Hepatocyte (in vitro differentiated cells): ENCODE measurements at regions not wholly inside any gene's neighbourhood (a gene's known extent, or its start where the extent isn't known, plus 50 kb on each side); places are given as distances from the start of the nearest gene placed in this dataset.

Source experiments
- DNase-seq: peaks from one replicate; pipeline ENCODE4 v3.0.0-alpha.2; 2016; ENCODE audit warnings: low spot score
- H2AFZ ChIP-seq: fragments of 200-600 bp; sonication (generic); 2 replicates; pipeline ENCODE4 v1.6.0; 2016; ENCODE audit warnings: antibody characterized with exemption, mild to moderate bottlenecking
- H3K27ac ChIP-seq: fragments of 200-600 bp; sonication (generic); 2 replicates; pipeline ENCODE4 v1.5.1; 2016; ENCODE audit warnings: mild to moderate bottlenecking
- H3K27me3 ChIP-seq: fragments of 200-600 bp; sonication (generic); 2 replicates; pipeline ENCODE4 v1.6.1; 2016
- H3K36me3 ChIP-seq: fragments of 200-600 bp; sonication (generic); replicated peaks from 2 replicates; pipeline ENCODE4 v1.5.1; 2016; ENCODE audit warnings: low read depth; ENCODE audit not compliant: insufficient read depth
- H3K4me1 ChIP-seq: fragments of 200-600 bp; sonication (generic); 2 replicates; pipeline ENCODE4 v1.5.1; 2016; ENCODE audit warnings: mild to moderate bottlenecking, moderate library complexity; ENCODE audit not compliant: insufficient read depth
- H3K4me2 ChIP-seq: fragments of 200-600 bp; sonication (generic); 2 replicates; pipeline ENCODE4 v1.6.0; 2016
- H3K4me3 ChIP-seq: fragments of 200-600 bp; sonication (generic); 2 replicates; pipeline ENCODE4 v1.5.1; 2016; ENCODE audit warnings: mild to moderate bottlenecking
- H3K79me2 ChIP-seq: fragments of 200-600 bp; sonication (generic); 2 replicates; pipeline ENCODE4 v1.6.0; 2017; ENCODE audit warnings: mild to moderate bottlenecking
- H3K9me2 ChIP-seq: fragments of 200-600 bp; sonication (generic); replicated peaks from 2 replicates; pipeline ENCODE4 v1.6.0; 2017; ENCODE audit warnings: mild to moderate bottlenecking; ENCODE audit not compliant: insufficient read depth
- H3K9me3 ChIP-seq: fragments of 200-600 bp; sonication (generic); 2 replicates; pipeline ENCODE4 v1.5.1; 2016; ENCODE audit warnings: low read depth, mild to moderate bottlenecking
- H4K20me1 ChIP-seq: fragments of 200-600 bp; sonication (generic); 2 replicates; pipeline ENCODE4 v1.6.0; 2016; ENCODE audit warnings: mild to moderate bottlenecking; ENCODE audit not compliant: insufficient read depth, poor library complexity, severe bottlenecking
- CTCF ChIP-seq: fragments of 200-600 bp; sonication (generic); IDR thresholded peaks from 2 replicates; pipeline ENCODE4 v1.5.1; 2016; ENCODE audit warnings: antibody characterized with exemption, mild to moderate bottlenecking; ENCODE audit not compliant: poor library complexity
- EZH2 ChIP-seq: fragments of 200-600 bp; sonication (generic); IDR thresholded peaks from 2 replicates; pipeline ENCODE4 v1.6.1; 2016; ENCODE audit warnings: antibody characterized with exemption, mild to moderate bottlenecking, borderline replicate concordance
- EZH2phosphoT487 ChIP-seq: fragments of 200-600 bp; sonication (generic); IDR thresholded peaks from one replicate; pipeline ENCODE4 v1.6.1; 2018; ENCODE audit warnings: antibody characterized with exemption, mild to moderate bottlenecking, low read depth, moderate library complexity; ENCODE audit not compliant: unreplicated experiment, severe bottlenecking
- WGBS: methylation state at CpG from one replicate; pipeline ENCODE4 v1.1.6; 2016; ENCODE audit warnings: low lambda C conversion rate; ENCODE audit errors: missing lambda C conversion rate; 5-methylcytosine and 5-hydroxymethylcytosine counted together

GRCh38 chr1:216881695-216882094 is 158.5 kb upstream of the ESRRG start:
- no peak overlapping the region for H3K4me3 ChIP-seq
- WGBS, result 86% methylated on average over 2 of the region's 2 CpGs
- no peak for TF ChIP-seq CTCF
- TF ChIP-seq EZH2phosphoT487, result no peak
- TF ChIP-seq EZH2, result no peak
- no peaks in the 10 kb centered on the region for H3K9me3 ChIP-seq
- no peak overlapping the region for H3K4me2 ChIP-seq
- no peaks in the 10 kb centered on the region for H3K36me3 ChIP-seq
- H3K4me1 ChIP-seq, result peaks cover 7% of the 10 kb centered on the region
- H3K79me2 ChIP-seq, result no peaks in the 10 kb centered on the region
- DNase-seq, result no peak
- H2AFZ ChIP-seq, result no peak overlapping the region
- H3K27me3 ChIP-seq, result no peaks in the 10 kb centered on the region
- no peak overlapping the region for H3K27ac ChIP-seq
- no peaks in the 10 kb centered on the region for H3K9me2 ChIP-seq
- no peaks in the 10 kb centered on the region for H4K20me1 ChIP-seq

GRCh38 chr1:216866714-216867113 is 143.5 kb upstream of the ESRRG start:
- no peaks in the 10 kb centered on the region for H4K20me1 ChIP-seq
- TF ChIP-seq EZH2, result no peak
- no peak for TF ChIP-seq EZH2phosphoT487
- no peak for TF ChIP-seq CTCF
- no peak overlapping the region for H3K4me3 ChIP-seq
- H3K27me3 ChIP-seq, result no peaks in the 10 kb centered on the region
- no peak overlapping the region for H3K4me2 ChIP-seq
- H3K4me1 ChIP-seq, result no peaks in the 10 kb centered on the region
- DNase-seq, result no peak
- no peaks in the 10 kb centered on the region for H3K36me3 ChIP-seq
- no peaks in the 10 kb centered on the region for H3K79me2 ChIP-seq
- H3K27ac ChIP-seq, result no peak overlapping the region
- WGBS, result 57% methylated on average over 2 of the region's 2 CpGs
- H3K9me2 ChIP-seq, result no peaks in the 10 kb centered on the region
- H3K9me3 ChIP-seq, result no peaks in the 10 kb centered on the region
- H2AFZ ChIP-seq, result no peak overlapping the region

GRCh38 chr1:216855810-216856209 is 132.6 kb upstream of the ESRRG start:
- WGBS, result 75% methylated on average over 3 of the region's 3 CpGs
- H3K36me3 ChIP-seq, result no peaks in the 10 kb centered on the region
- no peak overlapping the region for H3K4me2 ChIP-seq
- no peaks in the 10 kb centered on the region for H3K27me3 ChIP-seq
- H3K9me3 ChIP-seq, result no peaks in the 10 kb centered on the region
- no peaks in the 10 kb centered on the region for H3K9me2 ChIP-seq
- no peaks in the 10 kb centered on the region for H3K79me2 ChIP-seq
- H3K27ac ChIP-seq, result no peak overlapping the region
- H3K4me1 ChIP-seq, result no peaks in the 10 kb centered on the region
- DNase-seq, result no peak
- no peaks in the 10 kb centered on the region for H4K20me1 ChIP-seq
- no peak for TF ChIP-seq CTCF
- TF ChIP-seq EZH2, result no peak
- TF ChIP-seq EZH2phosphoT487, result no peak
- H3K4me3 ChIP-seq, result no peak overlapping the region
- no peak overlapping the region for H2AFZ ChIP-seq
